Amniotic stem cell (primary cell): ENCODE measurements at regions not wholly inside any gene's neighbourhood (a gene's known extent, or its start where the extent isn't known, plus 50 kb on each side); places are given as distances from the start of the nearest gene placed in this dataset.

Source experiments
- DNase-seq: peaks from one replicate; lab custom pipeline; 2025; lab: John Stamatoyannopoulos, UW

GRCh38 chr18:53754154-53754553 lies 470.3 kb downstream of the MBD2 start:
- DNase-seq = no peak

- DNase-seq = no peak
Observed at GRCh38 chr18:53753601-53754000, 470.9 kb downstream of the MBD2 start.

- DNase-seq = no peak
Observed at GRCh38 chr18:53752781-53753367, 471.6 kb downstream of the MBD2 start.

- DNase-seq = no peak
Observed at GRCh38 chr18:53749766-53750165, 474.7 kb downstream of the MBD2 start.

GRCh38 chr18:53747663-53748160 lies 476.8 kb downstream of the MBD2 start:
- DNase-seq = no peak

- no peak for DNase-seq
Observed at GRCh38 chr18:53747210-53747609, 477.3 kb downstream of the MBD2 start.

- DNase-seq = no peak
Observed at GRCh38 chr18:53745986-53746385, 478.5 kb downstream of the MBD2 start.

- no peak for DNase-seq
Observed at GRCh38 chr18:53745224-53745967, 479.1 kb downstream of the MBD2 start.

- no peak for DNase-seq
Observed at GRCh38 chr18:53739700-53740099, 484.8 kb downstream of the MBD2 start.

- no peak for DNase-seq
Observed at GRCh38 chr18:53735526-53735925, 488.9 kb downstream of the MBD2 start.

- DNase-seq = no peak
Observed at GRCh38 chr18:53715243-53715853, 509.1 kb downstream of the MBD2 start.

GRCh38 chr18:53710080-53710479 lies 514.4 kb downstream of the MBD2 start:
- no peak for DNase-seq

- DNase-seq = no peak
Observed at GRCh38 chr18:53702480-53702879, 522.0 kb downstream of the MBD2 start.

GRCh38 chr18:53701697-53702096 lies 522.8 kb downstream of the MBD2 start:
- no peak for DNase-seq

- peak; percentile 26 for DNase-seq
Observed at GRCh38 chr18:53698907-53699306, 525.6 kb downstream of the MBD2 start.

- DNase-seq = no peak
Observed at GRCh38 chr18:53689886-53690285, 534.6 kb downstream of the MBD2 start.

GRCh38 chr18:53686965-53687364 lies 537.5 kb downstream of the MBD2 start:
- DNase-seq = no peak

- DNase-seq = no peak
Observed at GRCh38 chr18:53682796-53683195, 541.7 kb downstream of the MBD2 start.

- no peak for DNase-seq
Observed at GRCh38 chr18:53677480-53677879, 547.0 kb downstream of the MBD2 start.

GRCh38 chr18:53665701-53666100 lies 558.8 kb downstream of the MBD2 start:
- DNase-seq = no peak

GRCh38 chr18:53664575-53664974 lies 559.9 kb downstream of the MBD2 start:
- no peak for DNase-seq

GRCh38 chr18:53660306-53660705 lies 564.2 kb downstream of the MBD2 start:
- no peak for DNase-seq

GRCh38 chr18:53657257-53657656 lies 567.2 kb downstream of the MBD2 start:
- no peak for DNase-seq
